ENCODE measurements at regions not wholly inside any gene's neighbourhood (a gene's known extent, or its start where the extent isn't known, plus 50 kb on each side); places are given as distances from the start of the nearest gene placed in this dataset.
"Not testable (repeated sequence)": the region's sequence is repeated elsewhere in the genome, so short reads cannot be mapped to it uniquely, and the experiment has no call there.

GRCh38 chr2:66171530-66171929 lies 263.4 kb upstream of the MEIS1 start:
- no peak for DNase-seq

DNA sequence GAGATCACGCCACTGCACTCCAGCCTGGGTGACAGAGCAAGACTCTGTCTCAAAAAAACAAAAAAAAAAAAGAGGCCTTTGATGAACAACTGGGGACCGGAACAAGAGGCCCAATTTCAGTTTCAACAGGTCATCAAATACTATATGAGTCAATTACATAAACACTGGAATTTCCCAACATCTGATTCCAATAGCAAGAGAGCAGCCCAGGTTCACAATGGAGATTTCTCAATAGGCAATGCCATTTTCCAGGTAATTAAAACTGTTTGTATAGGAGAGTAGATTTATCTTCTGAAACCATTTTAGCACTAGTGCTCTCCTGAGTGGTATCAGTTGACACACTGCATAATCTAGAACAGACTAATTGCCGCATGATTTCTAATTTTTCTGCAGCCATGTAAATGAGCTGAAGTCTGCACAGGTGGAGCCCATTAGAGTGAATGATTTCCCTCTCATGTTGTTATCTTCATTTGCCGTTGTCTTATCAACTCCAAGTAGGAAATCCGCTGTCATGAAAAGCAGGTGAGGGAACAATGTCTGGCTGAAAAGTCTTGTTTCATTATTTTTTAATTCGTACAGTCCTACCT lies 264.1 kb upstream of the MEIS1 start:
- DNase-seq, result no peak

DNA sequence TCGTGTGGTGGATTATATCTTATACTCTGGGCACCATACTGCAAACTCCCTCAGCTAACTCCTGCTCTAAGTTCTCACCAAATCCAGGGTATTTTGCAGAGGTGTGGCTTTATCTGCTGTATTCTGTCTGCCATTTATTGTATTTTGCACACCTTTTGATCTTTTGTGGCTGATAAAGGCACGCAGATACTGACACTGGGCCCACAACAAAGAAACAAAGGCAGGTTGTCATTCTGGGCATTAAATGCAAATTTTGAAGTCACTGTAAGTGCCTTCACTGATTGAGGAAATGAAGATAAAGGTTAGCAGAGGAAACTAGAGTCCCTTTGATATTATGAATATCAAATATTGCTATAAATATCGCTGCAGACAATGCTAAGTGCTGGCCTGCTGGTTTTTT lies 265.8 kb upstream of the MEIS1 start:
- no peak for DNase-seq

GRCh38 chr2:66164470-66164869 lies 270.5 kb upstream of the MEIS1 start:
- DNase-seq, result no peak

DNA sequence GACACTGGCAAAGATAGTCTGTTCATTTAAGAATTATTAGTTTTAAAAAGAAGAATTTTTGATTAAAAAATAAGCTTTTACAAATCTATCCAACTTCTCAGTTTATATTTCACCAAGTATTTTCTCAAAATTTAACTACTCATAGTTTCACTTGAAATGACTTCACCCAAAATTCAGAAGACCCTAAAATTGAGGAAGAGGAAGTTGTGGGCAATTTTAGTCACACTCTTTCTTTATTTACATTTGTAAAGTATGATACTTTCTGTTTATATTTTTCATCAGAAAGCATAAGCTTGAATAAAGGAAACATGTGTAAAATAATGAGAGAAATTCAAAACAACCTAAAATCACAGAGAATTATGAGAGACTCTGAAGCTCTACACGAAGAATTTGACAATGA lies 278.8 kb upstream of the MEIS1 start:
- DNase-seq, result no peak

- no peak for DNase-seq
Measured at GRCh38 chr2:66153941-66154340, 281.0 kb upstream of the MEIS1 start.

DNA sequence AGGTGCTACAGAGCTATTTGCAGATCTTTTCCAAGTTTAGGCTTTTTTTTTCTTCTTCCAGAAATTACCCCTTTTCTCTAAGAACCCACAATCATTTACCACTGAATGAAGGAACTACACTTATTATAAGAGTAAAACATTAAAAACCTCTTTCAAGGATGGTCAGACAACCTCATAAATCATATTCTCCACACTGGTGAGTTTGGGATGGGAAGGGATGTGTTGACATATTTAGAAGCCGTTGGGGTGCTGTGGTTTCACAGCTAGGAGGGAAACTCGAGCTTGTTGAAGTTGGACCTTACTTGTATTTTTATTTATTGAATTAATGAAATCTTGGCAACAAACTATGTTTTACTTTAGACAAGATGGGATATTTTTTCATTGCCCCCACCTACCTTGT lies 289.4 kb upstream of the MEIS1 start:
- DNase-seq, result no peak

- DNase-seq, result not testable (repeated sequence)
Measured at GRCh38 chr2:66144324-66144723, 290.6 kb upstream of the MEIS1 start.

DNA sequence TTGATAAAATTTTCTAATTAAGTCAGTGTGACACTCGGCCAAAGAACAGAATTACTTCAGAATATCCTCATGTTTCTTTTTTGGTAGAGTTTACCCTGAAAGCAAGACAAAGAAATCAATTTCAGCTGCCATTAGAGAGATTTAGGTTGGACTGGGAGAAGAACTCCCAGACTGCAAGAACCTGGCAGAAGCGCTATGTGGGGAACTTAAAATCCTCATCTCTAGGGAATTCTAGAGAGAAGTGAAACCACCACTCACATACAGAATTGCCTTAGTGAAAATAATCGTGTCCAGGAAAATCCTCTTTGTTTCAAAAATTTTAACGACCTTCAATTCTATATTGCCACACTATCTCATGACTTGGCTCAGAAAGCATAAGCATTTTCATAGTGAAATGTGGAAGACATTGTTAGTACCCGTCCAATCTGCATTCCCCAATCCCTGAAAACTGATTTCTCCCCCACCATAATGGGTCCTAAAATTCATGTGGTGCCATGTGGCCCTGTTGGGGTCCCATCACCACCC lies 297.3 kb upstream of the MEIS1 start:
- DNase-seq, result no peak

DNA sequence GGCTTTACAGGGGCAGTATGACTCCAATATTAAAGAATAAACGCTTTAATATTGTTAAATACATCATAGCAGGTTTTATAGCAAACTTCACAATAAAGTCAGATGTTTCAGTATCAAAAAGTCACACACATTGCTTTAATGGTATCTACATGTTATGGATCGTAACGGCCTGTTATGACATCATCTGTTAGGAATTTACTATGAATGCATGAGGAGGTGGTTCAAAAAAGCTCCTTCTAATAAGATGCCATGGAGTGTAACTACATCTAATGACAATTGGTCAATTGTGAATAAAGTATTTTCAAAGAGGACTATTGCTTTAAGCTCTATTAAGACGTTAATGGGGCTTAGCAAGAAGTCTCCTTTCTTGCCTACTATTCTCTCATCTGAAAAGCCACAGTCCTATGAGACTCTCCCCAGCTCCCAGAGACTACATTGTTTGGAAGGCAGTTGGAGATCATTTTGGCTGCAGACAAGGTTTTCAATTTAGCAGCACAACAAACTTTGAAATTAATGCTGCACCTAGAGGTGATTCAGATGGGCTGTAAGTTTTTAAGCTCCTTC lies 300.7 kb upstream of the MEIS1 start:
- no peak for DNase-seq

DNA sequence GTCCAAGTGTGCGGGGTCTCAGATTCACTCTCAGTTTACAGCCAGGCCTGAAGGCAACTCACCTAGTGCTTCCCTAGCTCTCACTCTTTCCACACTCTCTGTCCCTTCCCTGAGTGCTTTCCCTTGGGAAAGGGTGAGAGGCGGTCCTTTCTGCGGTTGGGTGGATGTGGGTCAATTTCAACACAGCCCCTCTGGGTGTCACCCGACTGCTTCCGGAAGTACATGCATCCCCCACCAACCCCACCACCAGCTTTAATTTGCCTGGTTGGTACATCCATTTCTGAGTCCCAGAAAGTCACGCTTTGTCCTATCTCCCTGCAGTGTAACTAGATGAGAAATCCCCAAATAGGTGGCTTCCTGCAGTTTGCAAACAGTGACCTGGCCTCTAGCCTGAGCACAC lies 307.3 kb upstream of the MEIS1 start:
- DNase-seq, result no peak

GRCh38 chr2:66127061-66127460 lies 307.9 kb upstream of the MEIS1 start:
- no peak for DNase-seq

GRCh38 chr2:66125951-66126350 lies 309.0 kb upstream of the MEIS1 start:
- no peak for DNase-seq

- no peak for DNase-seq
Measured at GRCh38 chr2:66122516-66122915, 312.4 kb upstream of the MEIS1 start.

- no peak for DNase-seq
Measured at GRCh38 chr2:66121946-66122345, 313.0 kb upstream of the MEIS1 start.

- DNase-seq, result no peak
Measured at GRCh38 chr2:66113988-66114625, 320.8 kb upstream of the MEIS1 start.

DNA sequence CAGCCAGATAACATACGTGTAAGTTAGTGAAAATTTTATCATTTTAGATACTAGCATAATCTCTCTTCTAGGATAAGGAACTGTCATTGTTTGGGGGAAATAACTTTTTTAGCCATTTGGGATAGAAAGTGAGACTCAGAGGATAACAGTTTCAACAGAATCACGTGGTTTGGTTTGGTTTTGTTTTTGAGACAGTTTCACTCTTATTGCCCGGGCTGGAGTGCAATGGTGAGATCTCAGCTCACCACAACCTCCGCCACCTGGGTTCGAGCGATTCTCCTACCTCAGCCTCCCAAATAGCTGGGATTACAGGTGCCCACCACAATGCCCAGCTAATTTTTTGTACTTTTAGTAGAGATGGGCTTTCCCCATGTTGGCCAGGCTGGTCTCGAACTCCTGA lies 323.2 kb upstream of the MEIS1 start:
- DNase-seq, result no peak

GRCh38 chr2:66110608-66111007 lies 324.3 kb upstream of the MEIS1 start:
- DNase-seq, result no peak

DNA sequence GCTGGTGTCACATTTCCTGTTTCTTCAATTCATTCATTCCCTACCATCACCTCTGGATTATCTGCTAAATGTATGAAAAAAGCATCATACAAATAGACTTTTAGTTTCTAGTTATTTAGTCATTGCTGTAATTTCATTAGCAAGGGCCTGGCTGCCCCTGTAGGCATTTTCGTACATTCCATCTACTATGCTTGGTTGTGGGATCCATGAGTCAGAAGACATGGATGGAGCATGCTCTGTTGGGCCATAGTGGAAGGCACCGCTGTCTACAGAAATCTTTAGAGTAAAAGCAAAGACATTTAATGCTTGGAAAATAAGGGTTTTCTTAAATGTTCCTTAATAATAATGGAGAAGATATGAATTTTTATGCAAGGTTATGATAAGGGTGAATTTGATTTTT lies 324.8 kb upstream of the MEIS1 start:
- DNase-seq, result no peak

GRCh38 chr2:66109419-66109818 lies 325.5 kb upstream of the MEIS1 start:
- no peak for DNase-seq

DNA sequence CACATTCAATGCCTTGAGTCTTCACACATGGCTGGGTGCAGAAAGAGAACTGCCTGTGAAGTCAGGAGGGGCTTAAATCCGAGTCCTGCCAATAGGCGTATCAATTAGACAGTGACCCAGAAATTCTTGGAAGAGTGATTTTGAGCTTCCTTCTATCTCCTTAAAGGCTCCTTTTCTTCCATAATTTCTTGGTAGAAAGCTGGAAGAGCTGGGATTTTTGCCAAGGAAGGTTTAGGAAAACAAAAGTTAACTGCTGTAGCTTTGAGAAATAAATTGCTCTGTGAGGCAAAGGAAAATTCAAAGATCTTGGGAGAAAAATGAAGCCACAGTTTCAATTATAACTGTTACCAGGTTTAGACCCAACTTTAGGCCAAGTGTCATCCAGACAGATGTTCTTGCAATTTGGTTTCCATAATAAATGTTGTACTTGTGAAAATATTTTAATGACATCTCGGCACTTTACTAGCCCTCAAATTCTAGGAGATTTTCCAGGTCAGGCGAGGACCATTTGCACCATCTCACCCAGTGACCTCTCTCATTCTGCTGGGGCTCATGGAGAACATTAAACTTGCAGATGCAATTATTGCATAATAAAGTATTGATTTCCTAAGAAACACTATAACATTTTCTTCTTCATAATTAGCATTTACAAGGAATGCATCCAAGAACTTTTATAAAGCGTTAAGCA lies 329.7 kb upstream of the MEIS1 start:
- DNase-seq, result no peak

GRCh38 chr2:66103581-66103980 lies 331.3 kb upstream of the MEIS1 start:
- no peak for DNase-seq

GRCh38 chr2:66101206-66101605 lies 333.7 kb upstream of the MEIS1 start:
- DNase-seq, result no peak

DNA sequence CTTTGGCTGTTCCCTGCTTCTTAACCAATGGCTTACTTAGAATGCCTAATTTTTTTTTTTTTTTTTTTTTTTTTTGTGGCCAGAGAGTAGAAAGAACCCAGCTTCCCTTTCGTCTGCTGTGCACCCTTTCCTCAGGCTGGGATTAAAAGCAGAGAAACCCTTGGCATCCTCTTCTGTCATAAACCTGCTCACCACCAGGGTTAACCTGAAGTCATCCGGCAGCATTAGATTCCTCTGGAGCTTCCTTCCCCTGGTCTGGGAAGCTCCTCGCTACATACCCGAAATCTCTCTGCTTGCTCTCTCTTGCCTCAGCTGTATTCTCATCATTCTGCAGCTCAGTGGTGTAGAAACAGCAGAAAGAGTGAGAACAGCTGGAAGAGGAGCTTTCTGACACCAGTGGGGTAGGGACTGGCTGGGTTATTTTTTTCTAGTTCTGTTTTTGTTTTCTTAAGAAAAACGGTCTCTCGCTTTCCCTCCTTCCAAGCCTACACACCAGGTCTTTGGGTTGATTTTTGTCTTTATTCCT lies 339.0 kb upstream of the MEIS1 start:
- no peak for DNase-seq

Data from hematopoietic multipotent progenitor cell treated with erythropoietin and hydrocortisone succinate and interleukin-3 and kit ligand, for 8 days (in vitro differentiated cells).